ENCODE measurements at regions not wholly inside any gene's neighbourhood (a gene's known extent, or its start where the extent isn't known, plus 50 kb on each side); places are given as distances from the start of the nearest gene placed in this dataset.

DNA sequence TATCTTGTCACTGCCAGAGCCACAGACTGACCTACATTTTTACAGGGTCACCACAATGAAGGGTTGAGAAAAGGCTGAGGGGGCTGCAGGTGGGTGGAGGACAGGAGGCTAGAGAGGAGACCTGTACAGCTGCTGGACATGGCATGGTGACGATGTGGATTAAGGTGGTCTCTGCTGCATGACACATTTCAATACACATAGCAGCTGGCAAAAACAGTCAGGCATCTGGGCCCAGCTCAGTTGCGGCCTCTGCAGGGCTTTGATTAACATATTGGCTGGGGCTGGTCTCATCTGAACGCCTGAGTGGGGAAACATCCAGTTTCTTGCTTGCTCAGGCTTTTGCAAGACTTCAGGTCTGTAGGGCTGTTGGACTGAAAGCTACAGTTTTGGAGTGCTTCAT, 265.4 kb upstream of the FOXF1 start:
- Histone ChIP-seq H3K4me3 (no peak overlapping the region), H4K20me1 (ENCODE audit: control insufficient read depth, insufficient read depth) (no peaks in the 10 kb centered on the region), H3K9ac (ENCODE audit: control insufficient read depth, insufficient read depth, low read length) (no peak overlapping the region), H3K36me3 (ENCODE audit: control insufficient read depth in 2 of 2, insufficient read depth in 2 of 2, low read length in 1 of 2) (no peaks in the 10 kb centered on the region), H3K9me3 (replicated peaks; ENCODE audit: control insufficient read depth, insufficient read depth, low read length) (no peaks in the 10 kb centered on the region; the same call in 2 of the 3 replicates), H2AFZ (ENCODE audit: control insufficient read depth, low read depth, low read length) (no peak overlapping the region), H3K79me2 (ENCODE audit: control insufficient read depth, insufficient read depth, low read length) (no peaks in the 10 kb centered on the region), H3K4me1 (ENCODE audit: control insufficient read depth, insufficient read depth, low read length) (no peaks in the 10 kb centered on the region), H3K27ac (ENCODE audit: control insufficient read depth, insufficient read depth) (no peak overlapping the region), H3K27me3 (replicated peaks in 1 of 2; ENCODE audit: control insufficient read depth in 2 of 2, insufficient read depth in 2 of 2, low read length in 1 of 2) (no peaks in the 10 kb centered on the region; a peak in 1 of 4 replicates), H3K4me2 (ENCODE audit: control insufficient read depth, insufficient read depth) (no peak overlapping the region)
- SMC1A ChIA-PET (ENCODE audit: uncharacterized antibody, unreplicated experiment), result interaction anchor here (1.2 kb wide), 1 partner anchor 11 kb away, joined by 4 read pairs; no protein-coding TSS in a partner anchor
- DNase-seq (ENCODE audit: low read depth, low spot score) (no peak), ATAC-seq (no peak), FAIRE-seq (no peak)
- intact Hi-C loops (cut with micrococcal nuclease; ENCODE audit: unreplicated experiment), result no loop called here
- WGBS (ENCODE audit: insufficient coverage, insufficient replicate concordance, low lambda C conversion rate, missing lambda C conversion rate), result 32% methylated on average over 3 of the region's 3 CpGs
- in situ Hi-C loops (cut with MboI), result no loop called here
- RAD21 ChIA-PET (ENCODE audit: unreplicated experiment), result interaction anchor here (0.5 kb wide), 1 partner anchor 8 kb away, joined by 4 read pairs; no protein-coding TSS in a partner anchor
- TF ChIP-seq ASH2L (IDR thresholded peaks at IDR 0.05; ENCODE audit: borderline replicate concordance, low read depth) (no peak), SMC3 (IDR thresholded peaks at IDR 0.05; ENCODE audit: borderline replicate concordance, low read length) (no peak), ZNF24 (IDR thresholded peaks at IDR 0.05) (no peak), STAT1 (conservative IDR thresholded peaks at IDR 0.05) (no peak), POLR2AphosphoS5 (IDR thresholded peaks at IDR 0.05; ENCODE audit: low read length) (no peak), CHD4 (IDR thresholded peaks at IDR 0.05) (no peak), MTA2 (IDR thresholded peaks at IDR 0.05; ENCODE audit: low read depth) (no peak), ZNF622 (IDR thresholded peaks at IDR 0.05) (no peak), CREB1 (IDR thresholded peaks at IDR 0.05; ENCODE audit: low read depth) (no peak), BHLHE40 (IDR thresholded peaks at IDR 0.05; ENCODE audit: borderline replicate concordance in 1 of 2, low read depth in 2 of 2, low read length in 1 of 2) (no peak), EED (IDR thresholded peaks at IDR 0.05; ENCODE audit: low read depth) (no peak)
- TF ChIP-seq, protein P1, sequence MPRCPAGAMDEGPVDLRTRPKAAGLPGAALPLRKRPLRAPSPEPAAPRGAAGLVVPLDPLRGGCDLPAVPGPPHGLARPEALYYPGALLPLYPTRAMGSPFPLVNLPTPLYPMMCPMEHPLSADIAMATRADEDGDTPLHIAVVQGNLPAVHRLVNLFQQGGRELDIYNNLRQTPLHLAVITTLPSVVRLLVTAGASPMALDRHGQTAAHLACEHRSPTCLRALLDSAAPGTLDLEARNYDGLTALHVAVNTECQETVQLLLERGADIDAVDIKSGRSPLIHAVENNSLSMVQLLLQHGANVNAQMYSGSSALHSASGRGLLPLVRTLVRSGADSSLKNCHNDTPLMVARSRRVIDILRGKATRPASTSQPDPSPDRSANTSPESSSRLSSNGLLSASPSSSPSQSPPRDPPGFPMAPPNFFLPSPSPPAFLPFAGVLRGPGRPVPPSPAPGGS (IDR thresholded peaks at IDR 0.05; ENCODE audit: borderline replicate concordance, insufficient read depth, low read depth, low read length, poor library complexity, severe bottlenecking), result no peak
- TF ChIP-seq, protein P2, sequence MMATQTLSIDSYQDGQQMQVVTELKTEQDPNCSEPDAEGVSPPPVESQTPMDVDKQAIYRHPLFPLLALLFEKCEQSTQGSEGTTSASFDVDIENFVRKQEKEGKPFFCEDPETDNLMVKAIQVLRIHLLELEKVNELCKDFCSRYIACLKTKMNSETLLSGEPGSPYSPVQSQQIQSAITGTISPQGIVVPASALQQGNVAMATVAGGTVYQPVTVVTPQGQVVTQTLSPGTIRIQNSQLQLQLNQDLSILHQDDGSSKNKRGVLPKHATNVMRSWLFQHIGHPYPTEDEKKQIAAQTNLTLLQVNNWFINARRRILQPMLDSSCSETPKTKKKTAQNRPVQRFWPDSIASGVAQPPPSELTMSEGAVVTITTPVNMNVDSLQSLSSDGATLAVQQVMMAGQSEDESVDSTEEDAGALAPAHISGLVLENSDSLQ (IDR thresholded peaks at IDR 0.05), result no peak
- CTCF ChIA-PET, result no interaction called here
- BruUV-seq (replicated peaks), result no TSS peak
- POLR2A ChIA-PET, result no interaction called here

All from GM12878 (cell line).